ENCODE measurements at regions not wholly inside any gene's neighbourhood (a gene's known extent, or its start where the extent isn't known, plus 50 kb on each side); places are given as distances from the start of the nearest gene placed in this dataset.
A peak's percentile ranks its signal among the peaks of the same experiment; 100 is the strongest.

DNA sequence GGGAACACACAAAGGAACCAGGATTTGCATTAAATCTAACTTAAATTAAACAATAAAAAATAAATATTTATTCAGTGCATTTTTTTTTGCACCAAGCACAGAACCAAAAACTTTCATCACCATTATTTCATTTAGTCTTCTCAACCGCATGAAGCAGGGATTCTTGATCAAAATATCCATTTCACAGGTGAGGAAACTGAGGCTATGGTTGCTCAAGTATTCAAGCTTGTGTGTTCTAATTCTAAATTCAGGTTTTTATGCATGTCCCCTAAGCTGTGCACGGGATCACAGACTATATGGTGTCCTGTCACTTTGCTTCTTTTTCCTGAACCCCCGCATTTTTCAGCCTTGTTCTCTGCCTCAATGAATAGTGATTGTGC, 64.3 kb upstream of the BCL6 start:
- 58% methylated on average over 3 of the region's 3 CpGs for WGBS (ENCODE audit: low lambda C conversion rate)
- no peaks in the 10 kb centered on the region for H3K9me2 ChIP-seq
- no peak for DNase-seq
- H3K4me3 ChIP-seq (ENCODE audit: low read depth in 2 of 2, low read length in 1 of 2): no peak overlapping the region
- TF ChIP-seq ELF1 (IDR thresholded peaks at IDR 0.05) (no peak), EP300 (IDR thresholded peaks at IDR 0.05; ENCODE audit: borderline replicate concordance in 1 of 2, low read depth in 1 of 2, low read length in 1 of 2) (no peak), FOXJ3 (CRISPR knock-in tag; IDR thresholded peaks at IDR 0.05) (no peak), MEF2A (IDR thresholded peaks at IDR 0.05; ENCODE audit: borderline replicate concordance, low read depth) (no peak), NFIC (IDR thresholded peaks at IDR 0.05; ENCODE audit: borderline replicate concordance) (no peak), RXRA (IDR thresholded peaks at IDR 0.05; ENCODE audit: borderline replicate concordance, low read depth) (no peak), JUND (IDR thresholded peaks at IDR 0.05) (no peak), TAF1 (IDR thresholded peaks at IDR 0.05; ENCODE audit: borderline replicate concordance, low read depth, low read length) (no peak), FOSL2 (IDR thresholded peaks at IDR 0.05; ENCODE audit: borderline replicate concordance, low read depth) (no peak), NRF1 (IDR thresholded peaks at IDR 0.05; ENCODE audit: low read depth, low read length) (no peak), GATA2 (CRISPR knock-in tag; IDR thresholded peaks at IDR 0.05) (no peak), MXI1 (IDR thresholded peaks at IDR 0.05; ENCODE audit: low read depth, low read length) (no peak)
- TF ChIP-seq, protein P1, sequence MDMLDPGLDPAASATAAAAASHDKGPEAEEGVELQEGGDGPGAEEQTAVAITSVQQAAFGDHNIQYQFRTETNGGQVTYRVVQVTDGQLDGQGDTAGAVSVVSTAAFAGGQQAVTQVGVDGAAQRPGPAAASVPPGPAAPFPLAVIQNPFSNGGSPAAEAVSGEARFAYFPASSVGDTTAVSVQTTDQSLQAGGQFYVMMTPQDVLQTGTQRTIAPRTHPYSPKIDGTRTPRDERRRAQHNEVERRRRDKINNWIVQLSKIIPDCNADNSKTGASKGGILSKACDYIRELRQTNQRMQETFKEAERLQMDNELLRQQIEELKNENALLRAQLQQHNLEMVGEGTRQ (IDR thresholded peaks at IDR 0.05; ENCODE audit: borderline replicate concordance, low read depth, low read length): no peak
- TF ChIP-seq, protein P2, sequence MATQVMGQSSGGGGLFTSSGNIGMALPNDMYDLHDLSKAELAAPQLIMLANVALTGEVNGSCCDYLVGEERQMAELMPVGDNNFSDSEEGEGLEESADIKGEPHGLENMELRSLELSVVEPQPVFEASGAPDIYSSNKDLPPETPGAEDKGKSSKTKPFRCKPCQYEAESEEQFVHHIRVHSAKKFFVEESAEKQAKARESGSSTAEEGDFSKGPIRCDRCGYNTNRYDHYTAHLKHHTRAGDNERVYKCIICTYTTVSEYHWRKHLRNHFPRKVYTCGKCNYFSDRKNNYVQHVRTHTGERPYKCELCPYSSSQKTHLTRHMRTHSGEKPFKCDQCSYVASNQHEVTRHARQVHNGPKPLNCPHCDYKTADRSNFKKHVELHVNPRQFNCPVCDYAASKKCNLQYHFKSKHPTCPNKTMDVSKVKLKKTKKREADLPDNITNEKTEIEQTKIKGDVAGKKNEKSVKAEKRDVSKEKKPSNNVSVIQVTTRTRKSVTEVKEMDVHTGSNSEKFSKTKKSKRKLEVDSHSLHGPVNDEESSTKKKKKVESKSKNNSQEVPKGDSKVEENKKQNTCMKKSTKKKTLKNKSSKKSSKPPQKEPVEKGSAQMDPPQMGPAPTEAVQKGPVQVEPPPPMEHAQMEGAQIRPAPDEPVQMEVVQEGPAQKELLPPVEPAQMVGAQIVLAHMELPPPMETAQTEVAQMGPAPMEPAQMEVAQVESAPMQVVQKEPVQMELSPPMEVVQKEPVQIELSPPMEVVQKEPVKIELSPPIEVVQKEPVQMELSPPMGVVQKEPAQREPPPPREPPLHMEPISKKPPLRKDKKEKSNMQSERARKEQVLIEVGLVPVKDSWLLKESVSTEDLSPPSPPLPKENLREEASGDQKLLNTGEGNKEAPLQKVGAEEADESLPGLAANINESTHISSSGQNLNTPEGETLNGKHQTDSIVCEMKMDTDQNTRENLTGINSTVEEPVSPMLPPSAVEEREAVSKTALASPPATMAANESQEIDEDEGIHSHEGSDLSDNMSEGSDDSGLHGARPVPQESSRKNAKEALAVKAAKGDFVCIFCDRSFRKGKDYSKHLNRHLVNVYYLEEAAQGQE (IDR thresholded peaks at IDR 0.05; ENCODE audit: low read depth, low read length): no peak
- no peaks in the 10 kb centered on the region for H3K36me3 ChIP-seq (replicated peaks in 1 of 2; ENCODE audit: control insufficient read depth in 1 of 2, insufficient read depth in 2 of 2, low read length in 1 of 2)
- no peaks in the 10 kb centered on the region for H3K9me3 ChIP-seq
- H3K79me2 ChIP-seq (ENCODE audit: insufficient read depth): no peaks in the 10 kb centered on the region
- H3K9ac ChIP-seq: no peak overlapping the region
- peak overlapping the region; percentile 71; the same call in 1 of the 2 replicates for H2AFZ ChIP-seq (ENCODE audit: low read depth)
- no peaks in the 10 kb centered on the region for H4K20me1 ChIP-seq (ENCODE audit: insufficient read depth)
- no peak overlapping the region for H3K27ac ChIP-seq (ENCODE audit: low read depth in 2 of 2, low read length in 1 of 2)
- CTCF ChIA-PET: interaction anchor here (1.6 to 1.8 kb wide), 2 partner anchors 69 kb away, joined by 3 to 4 read pairs; no protein-coding TSS in a partner anchor
- H3K27me3 ChIP-seq (ENCODE audit: insufficient read depth): no peaks in the 10 kb centered on the region
- no peaks in the 10 kb centered on the region for H3K4me1 ChIP-seq (ENCODE audit: control insufficient read depth in 1 of 2, insufficient read depth in 2 of 2, low read depth in 1 of 2, low read length in 1 of 2)
- POLR2A ChIA-PET: no interaction called here
- no peak overlapping the region for H3K4me2 ChIP-seq
- no peaks in the 10 kb centered on the region for H3F3A ChIP-seq (replicated peaks; ENCODE audit: insufficient read depth)

DNA sequence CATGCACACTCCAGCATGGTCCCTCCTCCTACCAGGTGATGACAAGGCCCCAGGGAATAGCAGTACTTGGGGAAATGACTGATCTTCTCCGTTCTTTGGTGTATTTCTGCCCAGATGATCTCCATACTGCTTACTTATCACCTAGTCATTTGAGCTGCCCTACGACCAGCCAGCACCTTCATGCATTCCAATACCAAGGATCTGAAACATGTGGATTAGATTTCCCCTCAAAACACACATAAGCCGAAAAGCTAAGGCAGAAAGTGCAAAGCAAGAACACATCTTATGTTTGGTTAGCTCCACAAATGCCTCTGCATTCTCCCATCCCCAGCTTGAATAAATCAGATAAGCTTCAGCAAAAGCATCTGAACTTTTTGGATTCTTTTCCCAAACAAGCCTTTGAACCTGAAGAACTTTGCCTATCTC, 64.8 kb upstream of the BCL6 start:
- Histone ChIP-seq H3K27me3 (ENCODE audit: insufficient read depth) (no peaks in the 10 kb centered on the region), H3K4me2 (no peak overlapping the region), H3K4me3 (ENCODE audit: low read depth in 2 of 2, low read length in 1 of 2) (no peak overlapping the region), H3K27ac (ENCODE audit: low read depth in 2 of 2, low read length in 1 of 2) (no peak overlapping the region), H3K9me2 (no peaks in the 10 kb centered on the region), H3K79me2 (ENCODE audit: insufficient read depth) (no peaks in the 10 kb centered on the region), H3K4me1 (ENCODE audit: control insufficient read depth in 1 of 2, insufficient read depth in 2 of 2, low read depth in 1 of 2, low read length in 1 of 2) (no peaks in the 10 kb centered on the region), H3K36me3 (replicated peaks in 1 of 2; ENCODE audit: control insufficient read depth in 1 of 2, insufficient read depth in 2 of 2, low read length in 1 of 2) (no peaks in the 10 kb centered on the region), H3K9ac (no peak overlapping the region), H2AFZ (ENCODE audit: low read depth) (no peak overlapping the region), H3F3A (replicated peaks; ENCODE audit: insufficient read depth) (no peaks in the 10 kb centered on the region), H4K20me1 (ENCODE audit: insufficient read depth) (no peaks in the 10 kb centered on the region), H3K9me3 (no peaks in the 10 kb centered on the region)
- CTCF ChIA-PET: interaction anchor here (1.6 to 1.8 kb wide), 2 partner anchors 69 to 70 kb away, joined by 3 to 4 read pairs; no protein-coding TSS in a partner anchor
- DNase-seq: no peak
- POLR2A ChIA-PET: no interaction called here
- WGBS (ENCODE audit: low lambda C conversion rate): 48% methylated on average over 3 of the region's 3 CpGs
- no peak for TF ChIP-seq MXI1 (IDR thresholded peaks at IDR 0.05; ENCODE audit: low read depth, low read length)
- TF ChIP-seq RAD21 (IDR thresholded peaks at IDR 0.05; ENCODE audit: low read length): no peak
- TF ChIP-seq ELF1 (IDR thresholded peaks at IDR 0.05): no peak
- no peak for TF ChIP-seq MEF2A (IDR thresholded peaks at IDR 0.05; ENCODE audit: borderline replicate concordance, low read depth)
- TF ChIP-seq NFIC (IDR thresholded peaks at IDR 0.05; ENCODE audit: borderline replicate concordance): no peak
- no peak for TF ChIP-seq EZH2phosphoT487 (IDR thresholded peaks at IDR 0.05; ENCODE audit: borderline replicate concordance, low read depth)
- TF ChIP-seq, protein P3, sequence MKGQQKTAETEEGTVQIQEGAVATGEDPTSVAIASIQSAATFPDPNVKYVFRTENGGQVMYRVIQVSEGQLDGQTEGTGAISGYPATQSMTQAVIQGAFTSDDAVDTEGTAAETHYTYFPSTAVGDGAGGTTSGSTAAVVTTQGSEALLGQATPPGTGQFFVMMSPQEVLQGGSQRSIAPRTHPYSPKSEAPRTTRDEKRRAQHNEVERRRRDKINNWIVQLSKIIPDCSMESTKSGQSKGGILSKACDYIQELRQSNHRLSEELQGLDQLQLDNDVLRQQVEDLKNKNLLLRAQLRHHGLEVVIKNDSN (IDR thresholded peaks at IDR 0.05; ENCODE audit: borderline replicate concordance, low read depth): no peak
- TF ChIP-seq, protein P4, sequence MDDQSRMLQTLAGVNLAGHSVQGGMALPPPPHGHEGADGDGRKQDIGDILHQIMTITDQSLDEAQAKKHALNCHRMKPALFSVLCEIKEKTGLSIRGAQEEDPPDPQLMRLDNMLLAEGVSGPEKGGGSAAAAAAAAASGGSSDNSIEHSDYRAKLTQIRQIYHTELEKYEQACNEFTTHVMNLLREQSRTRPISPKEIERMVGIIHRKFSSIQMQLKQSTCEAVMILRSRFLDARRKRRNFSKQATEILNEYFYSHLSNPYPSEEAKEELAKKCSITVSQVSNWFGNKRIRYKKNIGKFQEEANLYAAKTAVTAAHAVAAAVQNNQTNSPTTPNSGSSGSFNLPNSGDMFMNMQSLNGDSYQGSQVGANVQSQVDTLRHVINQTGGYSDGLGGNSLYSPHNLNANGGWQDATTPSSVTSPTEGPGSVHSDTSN (IDR thresholded peaks at IDR 0.05): no peak
- TF ChIP-seq RXRA (IDR thresholded peaks at IDR 0.05; ENCODE audit: borderline replicate concordance, low read depth): no peak
- TF ChIP-seq YY1 (IDR thresholded peaks at IDR 0.05; ENCODE audit: low read depth): no peak
- TF ChIP-seq POLR2AphosphoS5 (IDR thresholded peaks at IDR 0.05; ENCODE audit: low read depth, low read length): no peak
- no peak for TF ChIP-seq NRF1 (IDR thresholded peaks at IDR 0.05; ENCODE audit: low read depth, low read length)
- TF ChIP-seq FOXM1 (IDR thresholded peaks at IDR 0.05; ENCODE audit: low read depth): no peak
- no peak for TF ChIP-seq EP300 (IDR thresholded peaks at IDR 0.05; ENCODE audit: borderline replicate concordance in 1 of 2, low read depth in 1 of 2, low read length in 1 of 2)
- TF ChIP-seq, protein P5, sequence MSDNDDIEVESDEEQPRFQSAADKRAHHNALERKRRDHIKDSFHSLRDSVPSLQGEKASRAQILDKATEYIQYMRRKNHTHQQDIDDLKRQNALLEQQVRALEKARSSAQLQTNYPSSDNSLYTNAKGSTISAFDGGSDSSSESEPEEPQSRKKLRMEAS (IDR thresholded peaks at IDR 0.05; ENCODE audit: low read depth): no peak

All from SK-N-SH (cell line).